ENCODE measurements at regions not wholly inside any gene's neighbourhood (a gene's known extent, or its start where the extent isn't known, plus 50 kb on each side); places are given as distances from the start of the nearest gene placed in this dataset.

DNA sequence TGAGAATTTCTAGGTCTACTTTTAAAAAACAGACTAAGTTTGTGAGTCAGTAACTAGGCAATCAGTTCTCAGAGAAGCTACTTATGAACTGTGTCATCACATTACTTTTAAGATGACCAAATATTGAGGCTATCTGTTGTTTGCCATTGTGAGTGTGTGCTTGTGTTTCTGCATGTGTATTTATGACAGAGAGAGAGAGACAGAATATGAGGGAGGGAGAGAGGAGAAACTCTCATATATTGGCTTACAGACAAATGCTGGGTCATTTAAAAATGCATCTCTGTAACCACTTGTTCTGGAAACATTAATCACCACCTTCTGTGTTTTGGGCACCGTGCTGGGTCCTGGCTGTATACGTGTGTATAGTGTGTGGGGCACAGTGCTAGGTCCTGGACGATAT, 161.5 kb upstream of the FRMD6 start:
- Histone ChIP-seq H3K79me2 (ENCODE audit: control insufficient read depth, insufficient read depth, low read length) (no peaks in the 10 kb centered on the region), H3K9me3 (ENCODE audit: control insufficient read depth, insufficient read depth, low read depth, low read length) (no peaks in the 10 kb centered on the region), H3K4me3 (replicated peaks in 1 of 4; ENCODE audit: control extremely low read depth in 1 of 4, insufficient read depth in 1 of 4, low read depth in 3 of 4, low read length in 4 of 4) (no peak overlapping the region), H3K4me2 (ENCODE audit: extremely low read depth, insufficient read depth, low read length) (no peak overlapping the region), H2AFZ (ENCODE audit: low read length) (no peak overlapping the region), H3K36me3 (ENCODE audit: control insufficient read depth, insufficient read depth, low read length) (no peaks in the 10 kb centered on the region), H3K27me3 (ENCODE audit: control insufficient read depth, insufficient read depth, low read length) (no peaks in the 10 kb centered on the region), H3K9ac (ENCODE audit: insufficient read depth, low read length) (no peak overlapping the region), H4K20me1 (ENCODE audit: control insufficient read depth, extremely low read depth, insufficient read depth, low read length) (no peaks in the 10 kb centered on the region), H3K4me1 (ENCODE audit: control insufficient read depth, extremely low read depth, insufficient read depth, low read length) (no peaks in the 10 kb centered on the region), H3K27ac (ENCODE audit: insufficient read depth, low read length) (no peak overlapping the region)
- DNase-seq (ENCODE audit: low read depth in 2 of 2), result peak; percentile 18 to 66
- TF ChIP-seq EZH2 (IDR thresholded peaks at IDR 0.05; ENCODE audit: low read length, missing control alignments), result no peak
- TF ChIP-seq, protein P1, sequence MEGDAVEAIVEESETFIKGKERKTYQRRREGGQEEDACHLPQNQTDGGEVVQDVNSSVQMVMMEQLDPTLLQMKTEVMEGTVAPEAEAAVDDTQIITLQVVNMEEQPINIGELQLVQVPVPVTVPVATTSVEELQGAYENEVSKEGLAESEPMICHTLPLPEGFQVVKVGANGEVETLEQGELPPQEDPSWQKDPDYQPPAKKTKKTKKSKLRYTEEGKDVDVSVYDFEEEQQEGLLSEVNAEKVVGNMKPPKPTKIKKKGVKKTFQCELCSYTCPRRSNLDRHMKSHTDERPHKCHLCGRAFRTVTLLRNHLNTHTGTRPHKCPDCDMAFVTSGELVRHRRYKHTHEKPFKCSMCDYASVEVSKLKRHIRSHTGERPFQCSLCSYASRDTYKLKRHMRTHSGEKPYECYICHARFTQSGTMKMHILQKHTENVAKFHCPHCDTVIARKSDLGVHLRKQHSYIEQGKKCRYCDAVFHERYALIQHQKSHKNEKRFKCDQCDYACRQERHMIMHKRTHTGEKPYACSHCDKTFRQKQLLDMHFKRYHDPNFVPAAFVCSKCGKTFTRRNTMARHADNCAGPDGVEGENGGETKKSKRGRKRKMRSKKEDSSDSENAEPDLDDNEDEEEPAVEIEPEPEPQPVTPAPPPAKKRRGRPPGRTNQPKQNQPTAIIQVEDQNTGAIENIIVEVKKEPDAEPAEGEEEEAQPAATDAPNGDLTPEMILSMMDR (conservative IDR thresholded peaks at IDR 0.05 in 1 of 2, IDR thresholded peaks at IDR 0.05 in 1 of 2; ENCODE audit: low read depth in 1 of 2, low read length in 2 of 2), result no peak

DNA sequence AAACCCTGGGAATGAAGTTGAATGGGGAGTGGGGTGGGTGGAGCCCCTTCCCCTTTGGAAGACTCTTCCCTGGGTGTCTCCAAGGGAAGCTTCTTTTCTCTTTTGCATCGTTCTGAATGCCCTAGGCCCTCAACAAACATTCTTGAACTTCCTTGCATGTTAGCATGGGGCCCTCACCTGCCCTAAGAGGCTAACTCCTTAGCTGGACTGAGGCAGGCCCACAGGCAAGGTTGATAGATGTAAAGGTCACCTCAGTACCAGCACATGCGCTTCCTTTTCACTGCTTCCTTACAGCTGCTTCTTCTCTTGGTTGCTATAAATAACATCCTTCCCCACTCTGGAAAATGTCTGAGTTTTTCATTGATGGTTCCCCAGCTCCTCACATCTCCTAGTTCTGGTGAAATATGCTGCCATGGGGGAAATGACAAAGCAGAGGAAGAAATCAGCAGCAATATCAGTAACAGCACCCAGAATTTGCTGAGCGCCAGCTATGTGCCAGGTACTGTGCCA, 160.6 kb upstream of the FRMD6 start:
- Histone ChIP-seq H3K4me3 (replicated peaks in 1 of 4; ENCODE audit: control extremely low read depth in 1 of 4, insufficient read depth in 1 of 4, low read depth in 3 of 4, low read length in 4 of 4) (no peak overlapping the region), H3K27me3 (ENCODE audit: control insufficient read depth, insufficient read depth, low read length) (no peaks in the 10 kb centered on the region), H3K4me2 (ENCODE audit: extremely low read depth, insufficient read depth, low read length) (no peak overlapping the region), H2AFZ (ENCODE audit: low read length) (no peak overlapping the region), H3K9ac (ENCODE audit: insufficient read depth, low read length) (no peak overlapping the region), H4K20me1 (ENCODE audit: control insufficient read depth, extremely low read depth, insufficient read depth, low read length) (no peaks in the 10 kb centered on the region), H3K36me3 (ENCODE audit: control insufficient read depth, insufficient read depth, low read length) (no peaks in the 10 kb centered on the region), H3K79me2 (ENCODE audit: control insufficient read depth, insufficient read depth, low read length) (no peaks in the 10 kb centered on the region), H3K4me1 (ENCODE audit: control insufficient read depth, extremely low read depth, insufficient read depth, low read length) (no peaks in the 10 kb centered on the region), H3K27ac (ENCODE audit: insufficient read depth, low read length) (no peak overlapping the region), H3K9me3 (ENCODE audit: control insufficient read depth, insufficient read depth, low read depth, low read length) (no peaks in the 10 kb centered on the region)
- TF ChIP-seq, protein P1 (conservative IDR thresholded peaks at IDR 0.05 in 1 of 2, IDR thresholded peaks at IDR 0.05 in 1 of 2; ENCODE audit: low read depth in 1 of 2, low read length in 2 of 2), result no peak
- no peak for TF ChIP-seq EZH2 (IDR thresholded peaks at IDR 0.05; ENCODE audit: low read length, missing control alignments)
- no peak for DNase-seq (ENCODE audit: low read depth in 2 of 2)

GRCh38 chr14:51491776-51492175, 159.9 kb upstream of the FRMD6 start:
- no peak overlapping the region for H3K27ac ChIP-seq (ENCODE audit: insufficient read depth, low read length)

More at GRCh38 chr14:51491776-51492175, 159.9 kb upstream of the FRMD6 start:
- DNase-seq (ENCODE audit: low read depth in 2 of 2), result no peak
- H3K4me1 ChIP-seq (ENCODE audit: control insufficient read depth, extremely low read depth, insufficient read depth, low read length), result no peaks in the 10 kb centered on the region
- no peaks in the 10 kb centered on the region for H3K9me3 ChIP-seq (ENCODE audit: control insufficient read depth, insufficient read depth, low read depth, low read length)
- no peaks in the 10 kb centered on the region for H3K79me2 ChIP-seq (ENCODE audit: control insufficient read depth, insufficient read depth, low read length)
- peak overlapping the region; percentile 70 for H2AFZ ChIP-seq (ENCODE audit: low read length)
- H3K4me3 ChIP-seq (replicated peaks in 1 of 4; ENCODE audit: control extremely low read depth in 1 of 4, insufficient read depth in 1 of 4, low read depth in 3 of 4, low read length in 4 of 4), result no peak overlapping the region
- no peaks in the 10 kb centered on the region for H3K36me3 ChIP-seq (ENCODE audit: control insufficient read depth, insufficient read depth, low read length)
- no peak overlapping the region for H3K9ac ChIP-seq (ENCODE audit: insufficient read depth, low read length)
- no peaks in the 10 kb centered on the region for H3K27me3 ChIP-seq (ENCODE audit: control insufficient read depth, insufficient read depth, low read length)
- no peaks in the 10 kb centered on the region for H4K20me1 ChIP-seq (ENCODE audit: control insufficient read depth, extremely low read depth, insufficient read depth, low read length)
- H3K4me2 ChIP-seq (ENCODE audit: extremely low read depth, insufficient read depth, low read length), result no peak overlapping the region
- TF ChIP-seq, protein P1 (conservative IDR thresholded peaks at IDR 0.05 in 1 of 2, IDR thresholded peaks at IDR 0.05 in 1 of 2; ENCODE audit: low read depth in 1 of 2, low read length in 2 of 2), result no peak
- no peak for TF ChIP-seq EZH2 (IDR thresholded peaks at IDR 0.05; ENCODE audit: low read length, missing control alignments)

Data from fibroblast of lung (primary cell).